ENCODE measurements at regions not wholly inside any gene's neighbourhood (a gene's known extent, or its start where the extent isn't known, plus 50 kb on each side); places are given as distances from the start of the nearest gene placed in this dataset.

GRCh38 chr16:35310999-35311398 is 1851.6 kb downstream of the TP53TG3F start:
- H3K36me3 ChIP-seq (ENCODE audit: insufficient read depth, low read length): no peaks in the 10 kb centered on the region
- no peak overlapping the region for H2AFZ ChIP-seq (ENCODE audit: low read length)
- no peak overlapping the region for H3K9ac ChIP-seq (ENCODE audit: low read length)
- no peaks in the 10 kb centered on the region for H3F3A ChIP-seq (ENCODE audit: insufficient read depth, low read length)
- H3K9me2 ChIP-seq (ENCODE audit: low read depth, low read length): no peaks in the 10 kb centered on the region
- no peaks in the 10 kb centered on the region for H4K20me1 ChIP-seq (ENCODE audit: insufficient read depth, low read length)
- no peaks in the 10 kb centered on the region for H3K9me3 ChIP-seq (ENCODE audit: low read length)
- H3K27ac ChIP-seq (ENCODE audit: low read depth, low read length, poor library complexity, severe bottlenecking): no peak overlapping the region
- H3K27me3 ChIP-seq (ENCODE audit: insufficient read depth, low read length): no peaks in the 10 kb centered on the region
- H3K4me3 ChIP-seq (ENCODE audit: low read depth, low read length, poor library complexity, severe bottlenecking): no peak overlapping the region
- TF ChIP-seq EZH2 (IDR thresholded peaks at IDR 0.05; ENCODE audit: borderline replicate concordance, low read length) (no peak), CTCF (IDR thresholded peaks at IDR 0.05; ENCODE audit: low read length) (no peak)
- no peaks in the 10 kb centered on the region for H3K79me2 ChIP-seq (ENCODE audit: insufficient read depth, low read length)
- no peak overlapping the region for H3K4me2 ChIP-seq (ENCODE audit: low read length)
- no peaks in the 10 kb centered on the region for H3K4me1 ChIP-seq (ENCODE audit: insufficient read depth, low read length, severe bottlenecking)

- Histone ChIP-seq H3K4me3 (ENCODE audit: low read depth, low read length, poor library complexity, severe bottlenecking) (no peak overlapping the region), H3K27ac (ENCODE audit: low read depth, low read length, poor library complexity, severe bottlenecking) (no peak overlapping the region), H3K9ac (ENCODE audit: low read length) (no peak overlapping the region), H3K9me3 (ENCODE audit: low read length) (no peaks in the 10 kb centered on the region), H2AFZ (ENCODE audit: low read length) (no peak overlapping the region), H4K20me1 (ENCODE audit: insufficient read depth, low read length) (no peaks in the 10 kb centered on the region), H3K4me1 (ENCODE audit: insufficient read depth, low read length, severe bottlenecking) (no peaks in the 10 kb centered on the region), H3K36me3 (ENCODE audit: insufficient read depth, low read length) (no peaks in the 10 kb centered on the region), H3K4me2 (ENCODE audit: low read length) (no peak overlapping the region), H3K27me3 (ENCODE audit: insufficient read depth, low read length) (no peaks in the 10 kb centered on the region), H3F3A (ENCODE audit: insufficient read depth, low read length) (no peaks in the 10 kb centered on the region), H3K9me2 (ENCODE audit: low read depth, low read length) (no peaks in the 10 kb centered on the region), H3K79me2 (ENCODE audit: insufficient read depth, low read length) (no peaks in the 10 kb centered on the region)
- no peak; the same call in 1 of the 2 replicates for TF ChIP-seq CTCF (IDR thresholded peaks at IDR 0.05; ENCODE audit: low read length)
- no peak for TF ChIP-seq EZH2 (IDR thresholded peaks at IDR 0.05; ENCODE audit: borderline replicate concordance, low read length)
Observed at GRCh38 chr16:35311475-35311874, 1852.1 kb downstream of the TP53TG3F start.

- no peak for TF ChIP-seq CTCF (IDR thresholded peaks at IDR 0.05; ENCODE audit: low read length)
- TF ChIP-seq EZH2 (IDR thresholded peaks at IDR 0.05; ENCODE audit: borderline replicate concordance, low read length): no peak
- Histone ChIP-seq H3K9me2 (ENCODE audit: low read depth, low read length) (no peaks in the 10 kb centered on the region), H3K36me3 (ENCODE audit: insufficient read depth, low read length) (no peaks in the 10 kb centered on the region), H3K4me3 (ENCODE audit: low read depth, low read length, poor library complexity, severe bottlenecking) (no peak overlapping the region), H3K27ac (ENCODE audit: low read depth, low read length, poor library complexity, severe bottlenecking) (no peak overlapping the region), H3K9ac (ENCODE audit: low read length) (no peak overlapping the region), H3F3A (ENCODE audit: insufficient read depth, low read length) (no peaks in the 10 kb centered on the region), H3K4me2 (ENCODE audit: low read length) (no peak overlapping the region), H3K79me2 (ENCODE audit: insufficient read depth, low read length) (no peaks in the 10 kb centered on the region), H2AFZ (ENCODE audit: low read length) (no peak overlapping the region), H3K27me3 (ENCODE audit: insufficient read depth, low read length) (no peaks in the 10 kb centered on the region), H3K4me1 (ENCODE audit: insufficient read depth, low read length, severe bottlenecking) (no peaks in the 10 kb centered on the region), H4K20me1 (ENCODE audit: insufficient read depth, low read length) (no peaks in the 10 kb centered on the region), H3K9me3 (ENCODE audit: low read length) (no peaks in the 10 kb centered on the region)
Observed at GRCh38 chr16:35314298-35314697, 1854.9 kb downstream of the TP53TG3F start.

Measured in OCI-LY1 (cell line).